ENCODE measurements at regions not wholly inside any gene's neighbourhood (a gene's known extent, or its start where the extent isn't known, plus 50 kb on each side); places are given as distances from the start of the nearest gene placed in this dataset.

DNA sequence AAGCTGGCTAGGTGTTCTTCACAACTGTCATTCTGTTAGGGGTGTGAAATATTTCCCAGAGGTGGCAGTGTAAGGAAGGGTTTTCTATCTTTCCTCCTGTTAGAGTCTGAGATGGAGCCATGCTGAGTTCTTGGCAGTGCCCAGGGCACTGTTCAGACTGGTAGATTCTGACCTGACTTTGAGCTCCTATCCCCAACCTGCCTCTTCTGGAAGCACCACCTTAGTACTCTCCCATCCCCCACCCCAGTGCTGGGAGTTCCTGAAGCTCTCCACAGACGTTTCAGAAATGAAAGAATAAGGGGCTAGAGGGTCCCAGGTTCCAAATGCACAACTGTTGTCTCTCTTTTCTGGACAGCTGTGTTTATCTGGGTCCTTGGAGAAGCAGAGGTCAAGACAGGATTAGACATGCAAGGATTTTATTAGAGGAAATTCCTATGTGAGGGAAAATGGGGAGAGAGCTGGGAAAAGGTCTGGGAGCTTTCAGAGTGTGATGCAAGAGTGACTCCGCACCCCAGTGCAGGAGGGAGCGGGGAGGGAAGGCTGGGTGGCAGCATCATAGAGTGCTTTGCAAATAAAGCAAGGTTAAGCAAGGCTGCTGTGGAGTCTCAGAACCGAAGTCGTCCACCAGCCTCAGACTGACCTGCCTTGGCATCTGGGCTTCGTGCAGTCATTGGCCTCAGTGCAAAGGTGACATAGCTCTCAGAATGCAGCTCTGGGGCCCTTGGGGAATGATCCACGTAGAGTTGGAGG is 75.5 kb downstream of the SLC4A3 start:
- TF ChIP-seq, protein P1, sequence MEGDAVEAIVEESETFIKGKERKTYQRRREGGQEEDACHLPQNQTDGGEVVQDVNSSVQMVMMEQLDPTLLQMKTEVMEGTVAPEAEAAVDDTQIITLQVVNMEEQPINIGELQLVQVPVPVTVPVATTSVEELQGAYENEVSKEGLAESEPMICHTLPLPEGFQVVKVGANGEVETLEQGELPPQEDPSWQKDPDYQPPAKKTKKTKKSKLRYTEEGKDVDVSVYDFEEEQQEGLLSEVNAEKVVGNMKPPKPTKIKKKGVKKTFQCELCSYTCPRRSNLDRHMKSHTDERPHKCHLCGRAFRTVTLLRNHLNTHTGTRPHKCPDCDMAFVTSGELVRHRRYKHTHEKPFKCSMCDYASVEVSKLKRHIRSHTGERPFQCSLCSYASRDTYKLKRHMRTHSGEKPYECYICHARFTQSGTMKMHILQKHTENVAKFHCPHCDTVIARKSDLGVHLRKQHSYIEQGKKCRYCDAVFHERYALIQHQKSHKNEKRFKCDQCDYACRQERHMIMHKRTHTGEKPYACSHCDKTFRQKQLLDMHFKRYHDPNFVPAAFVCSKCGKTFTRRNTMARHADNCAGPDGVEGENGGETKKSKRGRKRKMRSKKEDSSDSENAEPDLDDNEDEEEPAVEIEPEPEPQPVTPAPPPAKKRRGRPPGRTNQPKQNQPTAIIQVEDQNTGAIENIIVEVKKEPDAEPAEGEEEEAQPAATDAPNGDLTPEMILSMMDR (IDR thresholded peaks at IDR 0.05; ENCODE audit: control extremely low read depth, extremely low read depth): no peak
- ATAC-seq (ENCODE audit: insufficient read depth, low FRiP score): no peak
- Histone ChIP-seq H3K36me3 (ENCODE audit: control insufficient read depth in 4 of 4, insufficient read depth in 4 of 4, low read length in 4 of 4) (no peaks in the 10 kb centered on the region), H3K27me3 (ENCODE audit: control insufficient read depth in 3 of 3, insufficient read depth in 3 of 3, low read length in 2 of 3) (no peaks in the 10 kb centered on the region), H3K9ac (ENCODE audit: insufficient read depth in 1 of 2, low read length in 2 of 2) (no peak overlapping the region), H3K4me1 (ENCODE audit: control insufficient read depth in 5 of 5, insufficient read depth in 5 of 5, low read length in 5 of 5) (peaks cover 0 to 6% (median 4%) of the 10 kb centered on the region in 5 donors), H3K4me3 (no peak overlapping the region), H3K27ac (ENCODE audit: low read depth in 1 of 2, low read length in 1 of 2) (no peak overlapping the region), H3K9me3 (ENCODE audit: control insufficient read depth in 4 of 4, insufficient read depth in 3 of 4, low read length in 3 of 4) (no peaks in the 10 kb centered on the region)
- DNase-seq: no peak
- 47 to 69% methylated on average over 7 of the region's 7 CpGs for WGBS, 2 donors

DNA sequence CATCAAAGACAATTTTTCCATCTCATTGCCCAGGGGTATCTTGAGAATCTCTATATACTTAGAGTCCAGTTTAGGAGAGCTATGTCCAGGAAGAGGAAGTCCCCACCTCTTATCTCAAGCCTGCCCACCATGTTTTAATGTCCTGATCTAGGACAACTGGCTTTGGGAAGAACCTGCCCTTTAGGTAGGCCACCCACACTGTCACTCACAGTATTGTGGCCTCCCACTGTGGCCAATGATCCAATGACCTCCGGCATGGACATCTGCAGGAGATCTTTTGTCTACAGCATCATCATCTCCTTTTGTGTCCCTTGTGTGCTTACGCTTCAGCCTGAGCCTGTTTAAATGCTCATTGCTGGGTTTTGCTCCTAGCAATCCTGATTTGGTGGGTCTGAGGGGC is 77.4 kb downstream of the SLC4A3 start:
- H3K27me3 ChIP-seq (ENCODE audit: control insufficient read depth in 3 of 3, insufficient read depth in 3 of 3, low read length in 2 of 3): no peaks in the 10 kb centered on the region
- TF ChIP-seq, protein P1 (IDR thresholded peaks at IDR 0.05; ENCODE audit: control extremely low read depth, extremely low read depth): no peak
- H3K4me1 ChIP-seq (ENCODE audit: control insufficient read depth in 5 of 5, insufficient read depth in 5 of 5, low read length in 5 of 5): peaks cover 0 to 6% (median 4%) of the 10 kb centered on the region in 5 donors
- no peaks in the 10 kb centered on the region for H3K9me3 ChIP-seq (ENCODE audit: control insufficient read depth in 4 of 4, insufficient read depth in 3 of 4, low read length in 3 of 4)
- H3K36me3 ChIP-seq (ENCODE audit: control insufficient read depth in 4 of 4, insufficient read depth in 4 of 4, low read length in 4 of 4): no peaks in the 10 kb centered on the region
- DNase-seq (no peak), ATAC-seq (ENCODE audit: insufficient read depth, low FRiP score) (no peak)
- H3K9ac ChIP-seq (ENCODE audit: insufficient read depth in 1 of 2, low read length in 2 of 2): no peak overlapping the region
- no peak overlapping the region for H3K27ac ChIP-seq (ENCODE audit: low read depth in 1 of 2, low read length in 1 of 2)
- no peak overlapping the region for H3K4me3 ChIP-seq
- WGBS, 2 donors: 90 to 93% methylated on average over 2 of the region's 2 CpGs

DNA sequence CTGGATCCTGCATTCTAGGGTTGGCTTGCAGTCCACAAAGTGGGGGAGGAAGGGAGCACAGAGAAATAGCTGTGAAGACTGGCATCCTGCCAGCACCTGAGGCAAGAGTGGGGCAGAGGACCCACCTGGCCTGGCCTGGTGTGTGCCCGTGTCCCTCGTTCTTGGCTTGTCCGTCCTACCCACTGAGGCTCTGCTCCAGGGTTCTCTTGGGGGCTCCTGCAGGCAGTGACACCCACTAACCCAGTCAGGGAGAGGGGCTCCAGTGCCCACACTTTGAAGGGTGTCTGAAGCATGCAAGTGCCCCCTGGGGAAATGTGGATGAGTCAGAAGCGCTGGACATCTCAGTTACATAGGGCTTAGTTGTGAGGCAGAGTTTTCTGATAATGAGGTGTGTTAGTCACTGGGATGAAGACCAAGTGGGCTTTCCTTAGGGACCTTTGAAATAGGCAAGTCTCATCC is 79.4 kb downstream of the SLC4A3 start:
- TF ChIP-seq, protein P1 (IDR thresholded peaks at IDR 0.05; ENCODE audit: control extremely low read depth, extremely low read depth): no peak
- peaks cover 0 to 5% (median 2%) of the 10 kb centered on the region in 5 donors for H3K4me1 ChIP-seq (ENCODE audit: control insufficient read depth in 5 of 5, insufficient read depth in 5 of 5, low read length in 5 of 5)
- no peaks in the 10 kb centered on the region for H3K36me3 ChIP-seq (ENCODE audit: control insufficient read depth in 4 of 4, insufficient read depth in 4 of 4, low read length in 4 of 4)
- H3K27me3 ChIP-seq (ENCODE audit: control insufficient read depth in 3 of 3, insufficient read depth in 3 of 3, low read length in 2 of 3): no peaks in the 10 kb centered on the region
- H3K4me3 ChIP-seq: no peak overlapping the region
- ATAC-seq (ENCODE audit: insufficient read depth, low FRiP score): no peak
- DNase-seq: no peak
- H3K27ac ChIP-seq (ENCODE audit: low read depth in 1 of 2, low read length in 1 of 2): no peak overlapping the region
- no peak overlapping the region for H3K9ac ChIP-seq (ENCODE audit: insufficient read depth in 1 of 2, low read length in 2 of 2)
- 94 to 99% methylated on average over 4 of the region's 4 CpGs for WGBS, 2 donors
- H3K9me3 ChIP-seq (ENCODE audit: control insufficient read depth in 4 of 4, insufficient read depth in 3 of 4, low read length in 3 of 4): no peaks in the 10 kb centered on the region

All from lung (tissue), 11 donors.